ENCODE measurements at regions not wholly inside any gene's neighbourhood (a gene's known extent, or its start where the extent isn't known, plus 50 kb on each side); places are given as distances from the start of the nearest gene placed in this dataset.

GRCh38 chr2:156157670-156158069 lies 174.9 kb downstream of the NR4A2 start:
- Histone ChIP-seq H3K4me2 (ENCODE audit: low read length) (no peak overlapping the region), H3K9me2 (replicated peaks; ENCODE audit: low read length) (no peaks in the 10 kb centered on the region), H3K36me3 (ENCODE audit: low read depth, low read length) (no peaks in the 10 kb centered on the region), H3K4me1 (ENCODE audit: insufficient read depth, low read length) (no peaks in the 10 kb centered on the region), H4K20me1 (ENCODE audit: low read length) (no peaks in the 10 kb centered on the region), H3K27ac (ENCODE audit: low read length) (no peak overlapping the region), H3K79me2 (ENCODE audit: low read length) (no peaks in the 10 kb centered on the region), H3K27me3 (ENCODE audit: low read length) (no peaks in the 10 kb centered on the region), H3F3A (ENCODE audit: low read length, unreplicated experiment) (no peaks in the 10 kb centered on the region), H3K4me3 (ENCODE audit: low read length) (no peak overlapping the region), H2AFZ (ENCODE audit: low read length) (no peak overlapping the region), H3K9ac (ENCODE audit: low read length) (no peak overlapping the region), H3K9me3 (ENCODE audit: low read length) (no peaks in the 10 kb centered on the region)
- ATAC-seq = no peak
- CTCF ChIA-PET = no interaction called here
- intact Hi-C loops (cut with micrococcal nuclease) = loop anchor here (5.0 kb wide), 1 partner anchor 440 kb away; no protein-coding TSS in a partner anchor
- POLR2A ChIA-PET (ENCODE audit: unreplicated experiment) = no interaction called here
- DNase-seq = no peak
- TF ChIP-seq EZH2 (IDR thresholded peaks at IDR 0.05; ENCODE audit: low read length, unreplicated experiment) (no peak), CTCF (conservative IDR thresholded peaks at IDR 0.05; ENCODE audit: low read depth, low read length) (no peak), EZH2phosphoT487 (IDR thresholded peaks at IDR 0.05; ENCODE audit: borderline replicate concordance, low read length) (no peak)
- BruUV-seq (replicated peaks) = no TSS peak

DNA sequence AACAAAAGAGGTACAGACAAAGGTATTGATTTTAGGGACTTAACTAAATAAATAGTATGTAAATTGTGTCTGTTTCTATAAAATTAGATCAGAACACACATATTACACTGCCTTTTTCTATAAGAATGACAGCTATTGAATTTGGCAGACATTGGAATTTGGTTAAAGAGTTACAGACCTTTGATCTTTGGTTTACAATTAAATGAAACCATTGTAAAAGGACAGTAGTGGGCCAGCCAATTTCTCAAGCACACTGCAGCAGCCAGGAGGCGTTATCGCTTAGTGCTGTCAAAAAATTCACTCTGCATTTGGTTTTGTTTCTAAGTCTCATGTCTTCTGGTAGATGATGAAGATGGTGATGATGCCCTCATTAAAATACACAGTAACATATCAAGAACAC lies 175.9 kb downstream of the NR4A2 start:
- DNase-seq (no peak), ATAC-seq (no peak)
- peak; percentile 47 for TF ChIP-seq CTCF (conservative IDR thresholded peaks at IDR 0.05; ENCODE audit: low read depth, low read length)
- TF ChIP-seq EZH2phosphoT487 (IDR thresholded peaks at IDR 0.05; ENCODE audit: borderline replicate concordance, low read length) = no peak
- Histone ChIP-seq H2AFZ (ENCODE audit: low read length) (no peak overlapping the region), H3K4me2 (ENCODE audit: low read length) (no peak overlapping the region), H3K27me3 (ENCODE audit: low read length) (no peaks in the 10 kb centered on the region), H3K27ac (ENCODE audit: low read length) (no peak overlapping the region), H3K79me2 (ENCODE audit: low read length) (no peaks in the 10 kb centered on the region), H3K36me3 (ENCODE audit: low read depth, low read length) (no peaks in the 10 kb centered on the region), H3K9me2 (replicated peaks; ENCODE audit: low read length) (no peaks in the 10 kb centered on the region), H4K20me1 (ENCODE audit: low read length) (no peaks in the 10 kb centered on the region), H3K9me3 (ENCODE audit: low read length) (no peaks in the 10 kb centered on the region), H3F3A (ENCODE audit: low read length, unreplicated experiment) (no peaks in the 10 kb centered on the region), H3K9ac (ENCODE audit: low read length) (no peak overlapping the region), H3K4me1 (ENCODE audit: insufficient read depth, low read length) (no peaks in the 10 kb centered on the region), H3K4me3 (ENCODE audit: low read length) (no peak overlapping the region)
- BruUV-seq (replicated peaks) = no TSS peak
- intact Hi-C loops (cut with micrococcal nuclease) = loop anchor here (5.0 kb wide), 1 partner anchor 439 kb away; no protein-coding TSS in a partner anchor
- CTCF ChIA-PET = no interaction called here
- POLR2A ChIA-PET (ENCODE audit: unreplicated experiment) = no interaction called here

- H3K36me3 ChIP-seq (ENCODE audit: low read depth, low read length) = no peaks in the 10 kb centered on the region
- no peak overlapping the region for H3K27ac ChIP-seq (ENCODE audit: low read length)
- no peaks in the 10 kb centered on the region for H3F3A ChIP-seq (ENCODE audit: low read length, unreplicated experiment)
- no peak for TF ChIP-seq EZH2 (IDR thresholded peaks at IDR 0.05; ENCODE audit: low read length, unreplicated experiment)
- no peak for TF ChIP-seq CTCF (conservative IDR thresholded peaks at IDR 0.05; ENCODE audit: low read depth, low read length)
- TF ChIP-seq EZH2phosphoT487 (IDR thresholded peaks at IDR 0.05; ENCODE audit: borderline replicate concordance, low read length) = no peak
- H3K9me2 ChIP-seq (replicated peaks; ENCODE audit: low read length) = no peaks in the 10 kb centered on the region
- H2AFZ ChIP-seq (ENCODE audit: low read length) = no peak overlapping the region
- intact Hi-C loops (cut with micrococcal nuclease) = loop anchor here (5.0 kb wide), 1 partner anchor 438 kb away; no protein-coding TSS in a partner anchor
- H3K4me3 ChIP-seq (ENCODE audit: low read length) = no peak overlapping the region
- DNase-seq (no peak), ATAC-seq (no peak)
- no peaks in the 10 kb centered on the region for H3K4me1 ChIP-seq (ENCODE audit: insufficient read depth, low read length)
- no peaks in the 10 kb centered on the region for H3K79me2 ChIP-seq (ENCODE audit: low read length)
- BruUV-seq (replicated peaks) = no TSS peak
- POLR2A ChIA-PET (ENCODE audit: unreplicated experiment) = no interaction called here
- no peak overlapping the region for H3K4me2 ChIP-seq (ENCODE audit: low read length)
- CTCF ChIA-PET = no interaction called here
- H4K20me1 ChIP-seq (ENCODE audit: low read length) = no peaks in the 10 kb centered on the region
- H3K27me3 ChIP-seq (ENCODE audit: low read length) = no peaks in the 10 kb centered on the region
- H3K9ac ChIP-seq (ENCODE audit: low read length) = no peak overlapping the region
- H3K9me3 ChIP-seq (ENCODE audit: low read length) = no peaks in the 10 kb centered on the region
Measured at GRCh38 chr2:156155319-156155718, 177.2 kb downstream of the NR4A2 start.
